OCI-LY1 (cell line): ENCODE measurements at regions not wholly inside any gene's neighbourhood (a gene's known extent, or its start where the extent isn't known, plus 50 kb on each side); places are given as distances from the start of the nearest gene placed in this dataset.

ENCODE experiments used
- H2AFZ ChIP-seq: fragments of 200-600 bp; sonication (generic), shearing (Covaris generic); 2 replicates; pipeline ENCODE4 v1.6.0; 2014; ENCODE audit warnings: antibody characterized with exemption, mild to moderate bottlenecking, low read length
- H3F3A ChIP-seq: fragments of 200-600 bp; sonication (generic), shearing (Covaris generic); 2 replicates; pipeline ENCODE4 v1.6.0; 2014; ENCODE audit warnings: mild to moderate bottlenecking, antibody characterized with exemption, low read length, moderate library complexity; ENCODE audit not compliant: insufficient read depth
- H3K27ac ChIP-seq: fragments of 200-600 bp; sonication (generic); 2 replicates; pipeline ENCODE4 v1.5.1; 2014; ENCODE audit warnings: low read length, mixed run types, mild to moderate bottlenecking, low read depth; ENCODE audit not compliant: poor library complexity, severe bottlenecking
- H3K27me3 ChIP-seq: fragments of 200-600 bp; sonication (generic); 2 replicates; pipeline ENCODE4 v1.6.0; 2014; ENCODE audit warnings: antibody characterized with exemption, mild to moderate bottlenecking, low read length, moderate library complexity; ENCODE audit not compliant: insufficient read depth
- H3K36me3 ChIP-seq: fragments of 200-600 bp; sonication (generic); 2 replicates; pipeline ENCODE4 v1.6.1; 2014; ENCODE audit warnings: mild to moderate bottlenecking, antibody characterized with exemption, low read length, moderate library complexity, mixed read lengths; ENCODE audit not compliant: insufficient read depth
- H3K4me1 ChIP-seq: fragments of 200-600 bp; sonication (generic); 2 replicates; pipeline ENCODE4 v1.5.1; 2014; ENCODE audit warnings: mild to moderate bottlenecking, low read length, moderate library complexity; ENCODE audit not compliant: insufficient read depth, severe bottlenecking
- H3K4me2 ChIP-seq: fragments of 200-600 bp; sonication (generic), shearing (Covaris generic); 2 replicates; pipeline ENCODE4 v1.6.1; 2014; ENCODE audit warnings: low read length
- H3K4me3 ChIP-seq: fragments of 200-600 bp; sonication (generic); 2 replicates; pipeline ENCODE4 v1.5.1; 2014; ENCODE audit warnings: low read length, low read depth, mild to moderate bottlenecking, mixed read lengths; ENCODE audit not compliant: poor library complexity, severe bottlenecking
- H3K79me2 ChIP-seq: fragments of 200-600 bp; shearing (Covaris generic); 2 replicates; pipeline ENCODE4 v1.6.1; 2016; ENCODE audit warnings: mixed run types, low read length, mixed read lengths; ENCODE audit not compliant: insufficient read depth
- H3K9ac ChIP-seq: fragments of 200-600 bp; sonication (generic), shearing (Covaris generic); 2 replicates; pipeline ENCODE4 v1.6.1; 2014; ENCODE audit warnings: mild to moderate bottlenecking, low read length, mixed read lengths
- H3K9me2 ChIP-seq: fragments of 200-600 bp; sonication (generic), shearing (Covaris generic); 2 replicates; pipeline ENCODE4 v1.6.1; 2014; ENCODE audit warnings: low read depth, mild to moderate bottlenecking, low read length, mixed read lengths
- H3K9me3 ChIP-seq: fragments of 200-600 bp; shearing (Covaris generic); 2 replicates; pipeline ENCODE4 v1.6.1; 2014; ENCODE audit warnings: low read length, mixed read lengths
- H4K20me1 ChIP-seq: fragments of 200-600 bp; sonication (generic), shearing (Covaris generic); 2 replicates; pipeline ENCODE4 v1.6.0; 2016; ENCODE audit warnings: mild to moderate bottlenecking, low read length; ENCODE audit not compliant: insufficient read depth
- EZH2 ChIP-seq: fragments of 200-600 bp; sonication (generic), shearing (Covaris generic); IDR thresholded peaks from 2 replicates; pipeline ENCODE4 v1.8.0; 2017; ENCODE audit warnings: borderline replicate concordance, mixed run types, mild to moderate bottlenecking, antibody characterized with exemption, low read length, moderate library complexity, mixed read lengths
- TF ChIP-seq, protein P1 (sequence below): fragments of 200-600 bp; sonication (generic), shearing (Covaris generic); IDR thresholded peaks from 2 replicates; pipeline ENCODE4 v1.5.1; 2017; ENCODE audit warnings: mild to moderate bottlenecking, antibody characterized with exemption, low read length, moderate library complexity, mixed read lengths

DNA sequence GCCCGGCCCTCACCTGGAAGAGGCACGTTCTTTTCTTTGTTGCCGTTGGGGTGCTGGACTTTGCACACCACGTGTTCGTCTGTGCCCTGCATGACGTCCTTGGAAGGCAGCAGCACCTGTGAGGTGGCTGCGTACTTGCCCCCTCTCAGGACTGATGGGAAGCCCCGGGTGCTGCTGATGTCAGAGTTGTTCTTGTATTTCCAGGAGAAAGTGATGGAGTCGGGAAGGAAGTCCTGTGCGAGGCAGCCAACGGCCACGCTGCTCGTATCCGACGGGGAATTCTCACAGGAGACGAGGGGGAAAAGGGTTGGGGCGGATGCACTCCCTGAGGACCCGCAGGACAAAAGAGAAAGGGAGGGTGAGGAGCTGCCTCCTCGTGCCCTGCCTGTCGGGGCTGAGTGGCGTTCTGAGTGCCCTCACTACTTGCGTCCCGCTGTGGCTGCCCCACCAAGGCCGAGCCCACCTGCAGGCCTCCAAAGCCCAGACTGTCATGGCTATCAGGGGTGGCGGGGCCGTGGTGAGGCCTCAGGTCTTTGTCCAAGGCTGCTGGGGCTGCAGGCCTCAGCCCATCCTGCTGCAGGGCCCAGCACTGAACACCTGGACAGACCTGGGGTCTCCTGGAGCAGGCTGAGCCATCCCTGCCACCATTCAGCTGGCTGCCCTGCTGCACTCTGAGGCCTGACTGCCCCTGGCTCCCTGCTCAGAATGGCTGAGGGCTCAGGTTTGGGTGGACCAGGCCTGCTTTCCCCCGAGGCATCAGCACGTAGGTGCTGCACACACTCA is 329.7 kb downstream of the TMEM121 start:
- Histone ChIP-seq H3K4me1 (peaks cover 50% of the 10 kb centered on the region), H3K27ac (peak overlapping the region; percentile 100), H3K79me2 (no peaks in the 10 kb centered on the region; the same call in 1 of the 2 replicates), H3K36me3 (peaks cover 64% of the 10 kb centered on the region), H3K27me3 (no peaks in the 10 kb centered on the region), H4K20me1 (no peaks in the 10 kb centered on the region), H3K4me3 (peak overlapping the region; percentile 77), H3K9me2 (no peaks in the 10 kb centered on the region), H3K4me2 (peak overlapping the region; percentile 94), H2AFZ (no peak overlapping the region), H3K9me3 (no peaks in the 10 kb centered on the region), H3F3A (peaks cover 24% of the 10 kb centered on the region), H3K9ac (peak overlapping the region; percentile 97)
- TF ChIP-seq, protein P1, sequence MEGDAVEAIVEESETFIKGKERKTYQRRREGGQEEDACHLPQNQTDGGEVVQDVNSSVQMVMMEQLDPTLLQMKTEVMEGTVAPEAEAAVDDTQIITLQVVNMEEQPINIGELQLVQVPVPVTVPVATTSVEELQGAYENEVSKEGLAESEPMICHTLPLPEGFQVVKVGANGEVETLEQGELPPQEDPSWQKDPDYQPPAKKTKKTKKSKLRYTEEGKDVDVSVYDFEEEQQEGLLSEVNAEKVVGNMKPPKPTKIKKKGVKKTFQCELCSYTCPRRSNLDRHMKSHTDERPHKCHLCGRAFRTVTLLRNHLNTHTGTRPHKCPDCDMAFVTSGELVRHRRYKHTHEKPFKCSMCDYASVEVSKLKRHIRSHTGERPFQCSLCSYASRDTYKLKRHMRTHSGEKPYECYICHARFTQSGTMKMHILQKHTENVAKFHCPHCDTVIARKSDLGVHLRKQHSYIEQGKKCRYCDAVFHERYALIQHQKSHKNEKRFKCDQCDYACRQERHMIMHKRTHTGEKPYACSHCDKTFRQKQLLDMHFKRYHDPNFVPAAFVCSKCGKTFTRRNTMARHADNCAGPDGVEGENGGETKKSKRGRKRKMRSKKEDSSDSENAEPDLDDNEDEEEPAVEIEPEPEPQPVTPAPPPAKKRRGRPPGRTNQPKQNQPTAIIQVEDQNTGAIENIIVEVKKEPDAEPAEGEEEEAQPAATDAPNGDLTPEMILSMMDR: no peak
- no peak for TF ChIP-seq EZH2

DNA sequence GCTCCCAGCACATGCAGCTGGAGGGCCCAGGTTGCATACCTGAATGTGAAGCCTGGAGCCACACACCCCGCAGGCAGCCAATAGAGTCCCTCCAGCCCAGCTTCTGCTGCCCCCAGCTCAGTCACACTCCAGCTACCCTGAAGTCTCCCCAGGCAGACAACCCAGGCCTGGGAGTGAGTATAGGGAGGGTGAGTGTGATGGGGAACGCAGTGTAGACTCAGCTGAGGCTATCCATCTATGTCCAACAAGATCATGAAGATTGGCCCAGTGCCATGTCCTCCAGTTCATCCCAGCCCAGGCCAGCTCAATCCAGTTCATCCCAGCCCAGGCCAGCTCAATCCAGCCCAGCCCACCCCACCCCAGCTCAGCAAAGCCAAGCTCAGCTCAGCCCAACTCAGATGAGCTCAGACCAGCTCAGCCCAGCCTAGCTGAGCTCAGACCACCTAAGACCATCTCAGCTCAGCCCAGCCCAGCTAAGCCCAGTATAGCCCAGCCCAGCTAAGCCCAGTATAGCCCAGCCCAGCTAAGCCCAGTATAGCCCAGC is 330.4 kb downstream of the TMEM121 start:
- peaks cover 64% of the 10 kb centered on the region for H3K36me3 ChIP-seq
- H3K4me2 ChIP-seq: peak overlapping the region; percentile 94
- no peaks in the 10 kb centered on the region for H3K27me3 ChIP-seq
- H3F3A ChIP-seq: peaks cover 23% of the 10 kb centered on the region; the same call in 1 of the 2 replicates
- TF ChIP-seq EZH2: no peak
- TF ChIP-seq, protein P1: no peak
- no peak overlapping the region for H2AFZ ChIP-seq
- peak overlapping the region; percentile 97 for H3K9ac ChIP-seq
- H3K9me3 ChIP-seq: no peaks in the 10 kb centered on the region
- H3K79me2 ChIP-seq: peaks cover 5% of the 10 kb centered on the region
- peaks cover 55% of the 10 kb centered on the region for H3K4me1 ChIP-seq
- H3K4me3 ChIP-seq: peak overlapping the region; percentile 77
- no peaks in the 10 kb centered on the region for H4K20me1 ChIP-seq
- peak overlapping the region; percentile 100 for H3K27ac ChIP-seq
- H3K9me2 ChIP-seq: no peaks in the 10 kb centered on the region

DNA sequence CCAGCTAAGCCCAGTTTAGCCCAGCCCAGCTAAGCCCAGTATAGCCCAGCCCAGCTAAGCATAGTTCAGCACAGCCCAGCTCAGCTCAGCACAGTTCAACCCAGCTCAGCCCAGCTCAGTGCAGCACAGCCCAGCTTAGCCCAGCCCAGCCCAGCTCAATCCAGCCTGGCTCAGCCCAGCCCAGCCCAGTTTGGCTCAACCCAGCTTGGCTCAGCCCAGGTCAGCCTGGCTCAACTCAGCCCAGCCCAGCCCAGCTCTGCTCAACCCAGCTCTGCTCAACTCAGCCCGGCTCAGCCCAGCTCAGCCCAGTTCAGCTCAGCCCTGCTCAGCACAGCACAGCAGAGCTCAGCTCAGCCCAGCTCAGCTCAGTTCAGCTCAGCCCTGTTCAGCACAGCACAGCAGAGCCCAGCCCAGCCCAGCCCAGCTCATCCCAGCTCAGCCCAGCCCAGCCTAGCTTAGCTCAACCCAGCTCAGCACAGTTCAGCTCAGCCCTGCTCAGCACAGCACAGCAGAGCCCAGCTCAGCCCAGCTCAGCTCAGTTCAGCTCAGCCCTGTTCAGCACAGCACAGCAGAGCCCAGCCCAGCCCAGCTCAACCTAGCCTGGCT is 330.9 kb downstream of the TMEM121 start:
- Histone ChIP-seq H3K36me3 (peaks cover 63% of the 10 kb centered on the region), H3F3A (peaks cover 21% of the 10 kb centered on the region), H3K4me1 (peaks cover 52% of the 10 kb centered on the region), H3K9ac (peak overlapping the region; percentile 97), H4K20me1 (no peaks in the 10 kb centered on the region), H3K4me3 (peak overlapping the region; percentile 77), H3K9me2 (no peaks in the 10 kb centered on the region), H2AFZ (no peak overlapping the region), H3K79me2 (peaks cover 6% of the 10 kb centered on the region), H3K27me3 (no peaks in the 10 kb centered on the region), H3K9me3 (no peaks in the 10 kb centered on the region), H3K27ac (peak overlapping the region; percentile 100), H3K4me2 (peak overlapping the region; percentile 94)
- TF ChIP-seq, protein P1: no peak
- TF ChIP-seq EZH2: no peak
